OCI-LY7 (cell line): ENCODE measurements at regions not wholly inside any gene's neighbourhood (a gene's known extent, or its start where the extent isn't known, plus 50 kb on each side); places are given as distances from the start of the nearest gene placed in this dataset.

ENCODE experiments used
- BruUV-seq: library from RNA; stranded (reverse); fragments of 400-500 nt; replicated peaks from 2 replicates; lab custom pipeline; 2021; lab: Mats Ljungman, UMichigan
- CTCF ChIA-PET: fragments of 300-600 bp; sonication (Branson Sonifier 250); formaldehyde crosslinking; loops from one replicate; lab custom pipeline; 2022; ENCODE audit warnings: antibody characterized with exemption; ENCODE audit not compliant: unreplicated experiment; lab: Charles Lee
- POLR2A ChIA-PET: fragments of 300-600 bp; sonication (Branson Sonifier 250); formaldehyde crosslinking; loops from one replicate; lab custom pipeline; 2022; ENCODE audit warnings: antibody characterized with exemption; lab: Charles Lee
- DNase-seq: peaks from one replicate; pipeline ENCODE4 v3.0.0-alpha.2; 2015; ENCODE audit warnings: low spot score
- H2AFZ ChIP-seq: fragments of 200-600 bp; sonication (generic), shearing (Covaris generic); 2 replicates; pipeline ENCODE4 v1.6.1; 2014; ENCODE audit warnings: mild to moderate bottlenecking, antibody characterized with exemption, low read length, moderate library complexity
- H3K27ac ChIP-seq: fragments of 200-600 bp; sonication (generic); 2 replicates; pipeline ENCODE4 v1.5.1; 2014; ENCODE audit warnings: mixed run types, low read depth, mild to moderate bottlenecking, moderate library complexity, low read length, inconsistent platforms; ENCODE audit not compliant: poor library complexity, severe bottlenecking
- H3K36me3 ChIP-seq: fragments of 200-600 bp; sonication (generic); 2 replicates; pipeline ENCODE4 v1.6.1; 2014; ENCODE audit warnings: mild to moderate bottlenecking, antibody characterized with exemption, low read length, moderate library complexity, mixed read lengths; ENCODE audit not compliant: insufficient read depth
- H3K4me1 ChIP-seq: fragments of 200-600 bp; sonication (generic); 2 replicates; pipeline ENCODE4 v1.5.1; 2014; ENCODE audit warnings: mild to moderate bottlenecking, low read length; ENCODE audit not compliant: insufficient read depth, poor library complexity, severe bottlenecking
- H3K4me2 ChIP-seq: fragments of 200-600 bp; sonication (generic); 2 replicates; pipeline ENCODE4 v1.6.1; 2014; ENCODE audit warnings: mild to moderate bottlenecking, low read length
- H3K4me3 ChIP-seq: fragments of 200-600 bp; sonication (generic); 2 replicates; pipeline ENCODE4 v1.5.1; 2014; ENCODE audit warnings: mild to moderate bottlenecking, low read depth, low read length; ENCODE audit not compliant: poor library complexity, severe bottlenecking
- H3K79me2 ChIP-seq: fragments of 200-600 bp; sonication (generic); 2 replicates; pipeline ENCODE4 v1.6.1; 2016; ENCODE audit warnings: low read depth, mild to moderate bottlenecking, low read length, moderate library complexity, mixed read lengths; ENCODE audit not compliant: insufficient read depth
- H3K9me2 ChIP-seq: fragments of 200-600 bp; sonication (generic); 2 replicates; pipeline ENCODE4 v1.6.1; 2016; ENCODE audit warnings: mild to moderate bottlenecking, low read length, mixed read lengths; ENCODE audit not compliant: insufficient read depth
- H3K9me3 ChIP-seq: fragments of 200-600 bp; sonication (generic); 2 replicates; pipeline ENCODE4 v1.6.1; 2014; ENCODE audit warnings: mild to moderate bottlenecking, mixed run types, low read length, mixed read lengths
- H4K20me1 ChIP-seq: fragments of 200-600 bp; sonication (generic); 2 replicates; pipeline ENCODE4 v1.6.1; 2014; ENCODE audit warnings: mild to moderate bottlenecking, antibody characterized with exemption, low read length, moderate library complexity, mixed read lengths; ENCODE audit not compliant: insufficient read depth
- CTCF ChIP-seq: fragments of 200-600 bp; sonication (generic); conservative IDR thresholded peaks from 2 replicates; pipeline ENCODE4 v1.5.1; 2014; ENCODE audit warnings: mild to moderate bottlenecking, antibody characterized with exemption, low read length, moderate library complexity, mixed read lengths
- EZH2phosphoT487 ChIP-seq: fragments of 200-600 bp; sonication (generic); IDR thresholded peaks from 2 replicates; pipeline ENCODE4 v1.6.1; 2018; ENCODE audit warnings: low read depth, borderline replicate concordance, mild to moderate bottlenecking, mixed run types, antibody characterized with exemption, low read length, moderate library complexity, mixed read lengths
- intact Hi-C: fragments of 100-400 bp; cut with micrococcal nuclease; formaldehyde crosslinking; loops from one replicate; pipeline ENCODE4 v1.10.0; 2022; ENCODE audit not compliant: unreplicated experiment

GRCh38 chr9:71363286-71363961, 242.0 kb upstream of the TRPM3 start:
- intact Hi-C loops, result no loop called here
- no peaks in the 10 kb centered on the region; the same call in 1 of the 2 replicates for H3K9me2 ChIP-seq
- no TSS peak for BruUV-seq
- H3K4me2 ChIP-seq, result no peak overlapping the region
- H4K20me1 ChIP-seq, result no peaks in the 10 kb centered on the region
- no peaks in the 10 kb centered on the region for H3K9me3 ChIP-seq
- ChIA-PET CTCF (no interaction called here), POLR2A (interaction anchor here (1.2 kb wide), 1 partner anchor 36 kb away, joined by 3 read pairs; no protein-coding TSS in a partner anchor)
- no peak overlapping the region for H2AFZ ChIP-seq
- H3K79me2 ChIP-seq, result no peaks in the 10 kb centered on the region
- H3K4me1 ChIP-seq, result no peaks in the 10 kb centered on the region
- no peak for DNase-seq
- no peak overlapping the region for H3K4me3 ChIP-seq
- no peaks in the 10 kb centered on the region for H3K36me3 ChIP-seq
- no peak for TF ChIP-seq EZH2phosphoT487
- TF ChIP-seq CTCF, result no peak
- H3K27ac ChIP-seq, result no peak overlapping the region

GRCh38 chr9:71361357-71361756, 239.9 kb upstream of the TRPM3 start:
- POLR2A ChIA-PET, result interaction anchor here (0.6 kb wide), 1 partner anchor 65 kb away, joined by 3 read pairs; no protein-coding TSS in a partner anchor

More at GRCh38 chr9:71361357-71361756, 239.9 kb upstream of the TRPM3 start:
- CTCF ChIA-PET, result no interaction called here
- H2AFZ ChIP-seq, result no peak overlapping the region
- no TSS peak for BruUV-seq
- H3K27ac ChIP-seq, result no peak overlapping the region
- no peaks in the 10 kb centered on the region for H3K36me3 ChIP-seq
- H3K4me1 ChIP-seq, result no peaks in the 10 kb centered on the region
- H3K79me2 ChIP-seq, result no peaks in the 10 kb centered on the region
- H3K9me2 ChIP-seq, result no peaks in the 10 kb centered on the region
- H4K20me1 ChIP-seq, result no peaks in the 10 kb centered on the region
- no peak overlapping the region for H3K4me2 ChIP-seq
- no peaks in the 10 kb centered on the region for H3K9me3 ChIP-seq
- TF ChIP-seq EZH2phosphoT487 (no peak), CTCF (no peak)
- no peak for DNase-seq
- intact Hi-C loops, result no loop called here
- no peak overlapping the region for H3K4me3 ChIP-seq
